WTC11 (cell line): ENCODE measurements at regions not wholly inside any gene's neighbourhood (a gene's known extent, or its start where the extent isn't known, plus 50 kb on each side); places are given as distances from the start of the nearest gene placed in this dataset.

ENCODE experiments used
- ATAC-seq: fragments of 200-7000 bp; cut with Tn5 transposase; 2 replicates; pipeline ENCODE4 v1.10.0; 2021; ENCODE audit warnings: mild to moderate bottlenecking, moderate library complexity
- CTCF ChIA-PET: fragments of 300-600 bp; sonication (Branson Sonifier 250); formaldehyde crosslinking; loops from one replicate; lab custom pipeline; 2021; ENCODE audit warnings: antibody characterized with exemption; lab: Charles Lee
- POLR2A ChIA-PET: fragments of 350-600 bp; sonication (Branson Sonifier 250); formaldehyde crosslinking; loops from one replicate; lab custom pipeline; 2021; ENCODE audit warnings: antibody characterized with exemption; lab: Charles Lee
- DNase-seq: peaks from one replicate; pipeline ENCODE4 v3.0.0; 2021; ENCODE audit warnings: low spot score
- H3K27ac Mint-ChIP-seq: 2 replicates; pipeline ENCODE4 v1.8.0; 2021; ENCODE audit warnings: mixed read lengths
- H3K27me3 Mint-ChIP-seq: 2 replicates; pipeline ENCODE4 v1.8.0; 2021; ENCODE audit warnings: low read depth, mild to moderate bottlenecking, moderate library complexity, mixed read lengths
- H3K36me3 Mint-ChIP-seq: 2 replicates; pipeline ENCODE4 v1.8.0; 2021; ENCODE audit warnings: mixed read lengths
- H3K4me1 Mint-ChIP-seq: 2 replicates; pipeline ENCODE4 v1.8.0; 2022; ENCODE audit warnings: mixed read lengths
- H3K4me3 Mint-ChIP-seq: 2 replicates; pipeline ENCODE4 v1.8.0; 2021; ENCODE audit warnings: mild to moderate bottlenecking, moderate library complexity, mixed read lengths
- H3K9me3 Mint-ChIP-seq: 2 replicates; pipeline ENCODE4 v1.8.0; 2021; ENCODE audit warnings: mixed read lengths
- AFF4 ChIP-seq: sonication (generic); formaldehyde crosslinking; IDR thresholded peaks from 2 replicates; pipeline ENCODE4 v1.8.1; 2023; ENCODE audit warnings: mild to moderate bottlenecking, missing genetic modification reagents, borderline replicate concordance
- ATF2 ChIP-seq: sonication (generic); formaldehyde crosslinking; IDR thresholded peaks from 2 replicates; pipeline ENCODE4 v1.8.1; 2022; ENCODE audit warnings: low read depth, missing genetic modification reagents, borderline replicate concordance
- CBFB ChIP-seq: sonication (generic); formaldehyde crosslinking; IDR thresholded peaks from 2 replicates; pipeline ENCODE4 v1.8.1; 2022; ENCODE audit warnings: mild to moderate bottlenecking, low read depth, missing genetic modification reagents
- ELF4 ChIP-seq: sonication (generic); formaldehyde crosslinking; IDR thresholded peaks from 2 replicates; pipeline ENCODE4 v1.8.1; 2022; ENCODE audit warnings: low read depth, mild to moderate bottlenecking, moderate library complexity, missing genetic modification reagents
- ERG ChIP-seq: fragments of 250-450 bp; sonication (Bioruptor Pico); IDR thresholded peaks from 2 replicates; pipeline ENCODE4 v1.8.0; 2021; ENCODE audit warnings: mild to moderate bottlenecking
- ETV6 ChIP-seq: sonication (generic); formaldehyde crosslinking; IDR thresholded peaks from 2 replicates; pipeline ENCODE4 v1.8.1; 2022; ENCODE audit warnings: mild to moderate bottlenecking, missing genetic modification reagents
- FOXJ3 ChIP-seq: sonication (generic); formaldehyde crosslinking; IDR thresholded peaks from 2 replicates; pipeline ENCODE4 v1.9.0; 2021; ENCODE audit warnings: missing genetic modification reagents, mild to moderate bottlenecking, borderline replicate concordance
- GRHL2 ChIP-seq: fragments of 250-450 bp; sonication (Bioruptor Pico); IDR thresholded peaks from 2 replicates; pipeline ENCODE4 v1.8.0; 2022; ENCODE audit warnings: mild to moderate bottlenecking, moderate library complexity; ENCODE audit not compliant: insufficient replicate concordance, severe bottlenecking
- MYBL2 ChIP-seq: sonication (generic); formaldehyde crosslinking; IDR thresholded peaks from 2 replicates; pipeline ENCODE4 v1.8.1; 2023; ENCODE audit warnings: mild to moderate bottlenecking, moderate library complexity, missing genetic modification reagents
- NFE2L1 ChIP-seq: sonication (generic); formaldehyde crosslinking; IDR thresholded peaks from 2 replicates; pipeline ENCODE4 v1.8.1; 2023; ENCODE audit warnings: missing genetic modification reagents
- RORB ChIP-seq: fragments of 250-450 bp; sonication (Bioruptor Pico); IDR thresholded peaks from 2 replicates; pipeline ENCODE4 v1.9.0; 2021; ENCODE audit warnings: mild to moderate bottlenecking
- SMAD3 ChIP-seq: sonication (generic); formaldehyde crosslinking; IDR thresholded peaks from 2 replicates; pipeline ENCODE4 v1.8.0; 2022; ENCODE audit warnings: missing genetic modification reagents, mild to moderate bottlenecking, borderline replicate concordance
- STAT6 ChIP-seq: sonication (generic); formaldehyde crosslinking; conservative IDR thresholded peaks from 2 replicates; pipeline ENCODE4 v1.8.1; 2023; ENCODE audit warnings: mild to moderate bottlenecking, low read depth, missing genetic modification reagents, moderate library complexity
- TCF7 ChIP-seq: sonication (generic); formaldehyde crosslinking; IDR thresholded peaks from 2 replicates; pipeline ENCODE4 v1.8.0; 2022; ENCODE audit warnings: mild to moderate bottlenecking, low read depth, missing genetic modification reagents, moderate library complexity
- ZNF512 ChIP-seq: sonication (generic); formaldehyde crosslinking; IDR thresholded peaks from 2 replicates; pipeline ENCODE4 v1.8.1; 2022; ENCODE audit warnings: missing genetic modification reagents, borderline replicate concordance
- ZSCAN18 ChIP-seq: fragments of 250-450 bp; sonication (Bioruptor Pico); IDR thresholded peaks from 2 replicates; pipeline ENCODE4 v2.1.2; 2022; ENCODE audit warnings: mild to moderate bottlenecking, moderate library complexity

- TF ChIP-seq GRHL2 (no peak), ATF2 (CRISPR knock-in tag) (no peak), ERG (no peak), AFF4 (CRISPR knock-in tag) (no peak)
Observed at GRCh38 chr14:66008631-66009030, 477.5 kb upstream of the CCDC196 start (continued).

- TF ChIP-seq GRHL2 (no peak), NFE2L1 (CRISPR knock-in tag) (no peak), ETV6 (CRISPR knock-in tag) (no peak), RORB (CRISPR knock-in tag) (no peak), ZSCAN18 (CRISPR knock-in tag) (no peak), CBFB (CRISPR knock-in tag) (no peak), ZNF512 (CRISPR knock-in tag) (no peak)
- TF ChIP-seq, all 79 proteins: peak for 0
- Mint-ChIP-seq H3K36me3 (peaks cover 11% of the 10 kb centered on the region), H3K27ac (peak overlapping the region; percentile 41; the same call in 1 of the 2 replicates), H3K4me3 (no peak overlapping the region), H3K27me3 (no peaks in the 10 kb centered on the region), H3K4me1 (peaks cover 55% of the 10 kb centered on the region), H3K9me3 (peaks cover 28% of the 10 kb centered on the region)
- ATAC-seq: no peak; the same call in 1 of the 2 replicates
- no peak for DNase-seq
- ChIA-PET CTCF (interaction anchor here (1.3 to 1.4 kb wide), 2 partner anchors 48 to 185 kb away, joined by 4 to 5 read pairs; no protein-coding TSS in a partner anchor), POLR2A (no interaction called here)
Observed at GRCh38 chr14:66009089-66009488, 477.1 kb upstream of the CCDC196 start.

GRCh38 chr14:66010695-66011094 is 475.5 kb upstream of the CCDC196 start:
- Mint-ChIP-seq H3K4me3 (no peak overlapping the region), H3K36me3 (peaks cover 4% of the 10 kb centered on the region; the same call in 1 of the 2 replicates), H3K27ac (peak overlapping the region; percentile 67; the same call in 1 of the 2 replicates), H3K27me3 (no peaks in the 10 kb centered on the region; the same call in 1 of the 2 replicates), H3K4me1 (peaks cover 52% of the 10 kb centered on the region), H3K9me3 (peaks cover 16% of the 10 kb centered on the region)
- TF ChIP-seq SMAD3 (CRISPR knock-in tag): no peak
- TF ChIP-seq ELF4 (CRISPR knock-in tag): no peak
- TF ChIP-seq FOXJ3 (CRISPR knock-in tag): no peak
- TF ChIP-seq STAT6: no peak
- no peak for TF ChIP-seq TCF7
- no peak for TF ChIP-seq MYBL2 (CRISPR knock-in tag)
- ATAC-seq (no peak), DNase-seq (no peak)
- CTCF ChIA-PET: interaction anchor here (1.8 kb wide), 1 partner anchor 50 kb away, joined by 7 read pairs; no protein-coding TSS in a partner anchor
- POLR2A ChIA-PET: no interaction called here
